ENCODE measurements at regions not wholly inside any gene's neighbourhood (a gene's known extent, or its start where the extent isn't known, plus 50 kb on each side); places are given as distances from the start of the nearest gene placed in this dataset.

GRCh38 chr5:57718155-57718554 lies 235.5 kb upstream of the ACTBL2 start:
- TF ChIP-seq CTCF (IDR thresholded peaks at IDR 0.05) (no peak), POLR2A (IDR thresholded peaks at IDR 0.05) (no peak)

Measured in stomach (tissue), 4 donors.